GM21576 (cell line): ENCODE measurements at regions not wholly inside any gene's neighbourhood (a gene's known extent, or its start where the extent isn't known, plus 50 kb on each side); places are given as distances from the start of the nearest gene placed in this dataset.
"Not testable (repeated sequence)": the region's sequence is repeated elsewhere in the genome, so short reads cannot be mapped to it uniquely, and the experiment has no call there.

Experiments
- ATAC-seq: cut with Tn5 transposase; IDR thresholded peaks from one replicate; pipeline ENCODE4 v1.9.1; 2021; ENCODE audit warnings: mild to moderate bottlenecking, moderate library complexity; ENCODE audit not compliant: unreplicated experiment

GRCh38 chr7:17083392-17084165 is 201.8 kb upstream of the AGR3 start:
- no peak for ATAC-seq

- no peak for ATAC-seq
Measured at GRCh38 chr7:17084166-17084475, 202.3 kb upstream of the AGR3 start.

- no peak for ATAC-seq
Measured at GRCh38 chr7:17085186-17085585, 203.4 kb upstream of the AGR3 start.

- ATAC-seq = no peak
Measured at GRCh38 chr7:17086403-17086802, 204.6 kb upstream of the AGR3 start.

- ATAC-seq = no peak
Measured at GRCh38 chr7:17090751-17091150, 207.7 kb upstream of the AHR start.

GRCh38 chr7:17093461-17093860 is 205.0 kb upstream of the AHR start:
- ATAC-seq = no peak

- no peak for ATAC-seq
Measured at GRCh38 chr7:17094963-17095574, 203.4 kb upstream of the AHR start.

GRCh38 chr7:17095931-17096330 is 202.5 kb upstream of the AHR start:
- no peak for ATAC-seq

GRCh38 chr7:17097668-17098297 is 200.7 kb upstream of the AHR start:
- ATAC-seq = no peak

GRCh38 chr7:17098515-17098914 is 199.9 kb upstream of the AHR start:
- no peak for ATAC-seq

- no peak for ATAC-seq
Measured at GRCh38 chr7:17099083-17099973, 199.1 kb upstream of the AHR start.

GRCh38 chr7:17099974-17100509 is 198.4 kb upstream of the AHR start:
- ATAC-seq = not testable (repeated sequence)

- ATAC-seq = no peak
Measured at GRCh38 chr7:17101207-17101696, 197.2 kb upstream of the AHR start.

GRCh38 chr7:17103170-17103569 is 195.3 kb upstream of the AHR start:
- ATAC-seq = no peak

GRCh38 chr7:17103984-17104383 is 194.5 kb upstream of the AHR start:
- ATAC-seq = no peak

GRCh38 chr7:17104419-17104818 is 194.0 kb upstream of the AHR start:
- ATAC-seq = no peak

GRCh38 chr7:17105701-17106100 is 192.8 kb upstream of the AHR start:
- ATAC-seq = no peak

- ATAC-seq = no peak
Measured at GRCh38 chr7:17108049-17108584, 190.3 kb upstream of the AHR start.

- ATAC-seq = no peak
Measured at GRCh38 chr7:17109020-17109419, 189.4 kb upstream of the AHR start.

- ATAC-seq = not testable (repeated sequence)
Measured at GRCh38 chr7:17113770-17114169, 184.7 kb upstream of the AHR start.

GRCh38 chr7:17118412-17118811 is 180.0 kb upstream of the AHR start:
- no peak for ATAC-seq
